EH (cell line): ENCODE measurements at regions not wholly inside any gene's neighbourhood (a gene's known extent, or its start where the extent isn't known, plus 50 kb on each side); places are given as distances from the start of the nearest gene placed in this dataset.
"Not testable (repeated sequence)": the region's sequence is repeated elsewhere in the genome, so short reads cannot be mapped to it uniquely, and the experiment has no call there.

ENCODE experiments used
- DNase-seq: peaks from one replicate; pipeline ENCODE4 v3.0.0-alpha.2; 2015; ENCODE audit warnings: low read depth

GRCh38 chr7:112982441-112983063 lies 104.1 kb downstream of the GPR85 start:
- DNase-seq: no peak

DNA sequence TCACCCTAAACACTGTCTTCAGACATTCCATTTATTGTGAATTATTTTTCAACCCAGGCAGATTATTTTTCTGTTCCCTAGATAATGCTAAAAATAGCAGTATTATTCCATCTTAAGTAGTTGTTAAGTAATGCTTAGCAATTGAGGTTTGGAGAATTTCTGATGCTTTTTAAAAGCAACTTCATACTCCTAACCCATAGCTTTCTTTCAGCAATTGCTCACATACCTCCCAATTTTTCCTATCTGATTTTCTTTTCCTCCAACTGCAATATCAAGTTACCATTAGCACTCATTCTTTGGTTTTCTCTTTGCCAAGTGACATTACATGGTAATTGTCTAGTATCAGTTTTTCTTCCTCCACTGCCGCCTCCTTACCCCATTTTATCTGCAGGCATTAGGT lies 104.7 kb downstream of the GPR85 start:
- DNase-seq: peak; percentile 45

GRCh38 chr7:112979055-112979454 lies 107.6 kb downstream of the GPR85 start:
- DNase-seq: not testable (repeated sequence)

DNA sequence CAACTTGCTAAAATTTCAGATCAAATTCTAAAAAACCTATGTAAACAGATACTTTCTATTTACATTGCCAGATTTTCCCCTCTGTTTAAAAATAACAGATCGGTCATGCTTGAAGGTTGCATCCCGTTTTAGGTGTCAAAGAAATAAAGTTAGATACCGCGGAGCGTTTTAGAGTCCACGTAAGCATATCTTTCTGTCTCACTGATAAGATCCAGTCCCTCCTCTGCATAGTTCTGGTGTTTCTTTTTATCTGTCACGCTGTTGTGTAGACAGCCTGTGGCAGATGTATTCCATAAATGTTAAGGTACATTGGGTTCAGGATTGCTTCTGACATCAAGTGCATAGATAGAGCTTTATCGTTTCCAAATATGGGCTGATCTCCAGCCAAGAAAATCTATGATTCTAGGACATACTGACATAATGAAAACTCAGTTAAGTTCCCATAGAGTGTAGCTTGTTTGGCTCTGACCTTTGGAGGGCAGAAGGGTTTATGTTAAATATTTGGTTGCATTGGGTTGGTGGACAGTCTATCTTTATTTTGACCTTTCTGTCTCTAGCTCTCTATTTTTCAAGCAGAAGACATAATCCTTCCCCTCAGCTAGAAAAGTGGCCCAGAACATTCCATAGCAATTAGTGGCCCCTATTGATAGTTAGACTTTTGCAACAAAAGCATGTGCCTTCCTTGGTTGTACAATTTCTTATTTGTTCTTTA lies 109.2 kb downstream of the GPR85 start:
- DNase-seq: not testable (repeated sequence)

DNA sequence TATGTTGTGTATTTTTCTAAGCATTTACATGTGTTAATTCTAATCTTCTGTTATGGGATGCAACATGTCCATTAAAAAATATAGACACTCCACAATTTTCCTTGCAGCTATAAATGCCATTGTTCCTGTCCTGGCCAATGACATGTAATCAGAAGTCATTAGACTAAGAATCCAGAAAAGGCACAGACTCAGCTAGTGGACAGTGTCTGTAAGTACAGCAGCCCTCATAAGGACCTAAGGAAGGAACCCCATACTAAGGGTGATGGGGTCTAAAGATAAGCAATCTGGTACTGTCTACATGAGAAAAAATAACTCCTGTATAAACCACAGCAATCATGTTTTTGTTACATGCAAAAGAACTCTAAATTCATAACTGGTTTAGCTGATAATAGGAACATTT lies 115.9 kb downstream of the GPR85 start:
- no peak for DNase-seq

- no peak for DNase-seq
Measured at GRCh38 chr7:112969946-112970345, 116.7 kb downstream of the GPR85 start.

DNA sequence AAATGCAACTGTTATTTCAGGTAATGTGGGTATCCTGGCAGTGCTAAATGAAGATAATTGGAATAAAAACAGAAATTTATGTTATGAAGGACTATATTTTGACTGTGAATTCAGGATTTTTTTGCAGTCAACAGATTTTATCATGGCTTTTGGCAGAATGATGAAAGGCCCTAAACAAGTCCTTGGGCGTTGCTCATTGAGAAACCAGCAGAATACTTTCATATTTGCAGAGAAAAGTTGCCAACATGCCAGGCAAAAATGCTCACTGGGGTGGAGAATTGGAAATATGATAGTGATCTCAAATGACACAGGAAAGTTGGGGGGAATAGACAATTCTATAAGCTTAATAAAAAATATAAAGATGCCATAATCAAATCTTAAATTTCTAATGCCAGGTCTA lies 121.1 kb downstream of the GPR85 start:
- DNase-seq: no peak

GRCh38 chr7:112963634-112964033 lies 123.0 kb downstream of the GPR85 start:
- DNase-seq: no peak

DNA sequence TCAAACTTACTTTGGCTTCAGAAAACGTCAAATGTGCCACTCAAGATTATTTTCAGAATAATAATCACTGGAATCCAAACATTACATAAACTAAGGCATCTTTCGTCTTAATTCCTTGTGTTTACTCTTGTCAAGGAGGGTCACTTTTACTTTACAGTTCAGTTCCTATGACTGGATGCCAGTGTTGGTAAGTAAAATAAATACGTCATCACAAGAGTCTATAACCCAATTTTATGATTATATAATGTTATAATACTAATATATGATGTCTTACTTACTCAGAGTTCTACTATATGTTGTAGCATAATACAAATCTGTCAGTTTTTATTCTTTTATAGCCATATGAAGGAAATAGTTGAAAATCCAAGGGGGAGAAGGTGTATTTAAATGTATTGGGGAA lies 123.8 kb downstream of the GPR85 start:
- DNase-seq: no peak

DNA sequence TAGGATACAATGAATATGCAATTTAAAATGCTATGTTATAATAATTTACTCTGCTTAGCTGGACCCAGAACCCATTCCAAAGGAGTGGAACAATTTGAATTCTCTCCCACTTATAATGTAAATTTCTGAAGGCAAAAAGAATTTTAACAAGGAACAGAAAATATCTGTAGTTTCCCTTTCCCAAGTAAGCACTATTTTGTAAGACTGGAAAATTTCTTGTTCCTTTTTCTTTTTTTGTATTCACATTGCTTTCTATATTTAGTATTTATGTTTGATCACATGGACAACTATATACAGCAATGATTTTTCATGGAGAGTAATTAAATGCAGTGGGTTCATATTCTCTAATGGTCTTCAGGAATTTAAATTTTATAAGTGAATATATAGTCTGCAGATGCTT lies 127.4 kb downstream of the GPR85 start:
- DNase-seq: no peak

GRCh38 chr7:112958775-112959174 lies 127.9 kb downstream of the GPR85 start:
- no peak for DNase-seq

DNA sequence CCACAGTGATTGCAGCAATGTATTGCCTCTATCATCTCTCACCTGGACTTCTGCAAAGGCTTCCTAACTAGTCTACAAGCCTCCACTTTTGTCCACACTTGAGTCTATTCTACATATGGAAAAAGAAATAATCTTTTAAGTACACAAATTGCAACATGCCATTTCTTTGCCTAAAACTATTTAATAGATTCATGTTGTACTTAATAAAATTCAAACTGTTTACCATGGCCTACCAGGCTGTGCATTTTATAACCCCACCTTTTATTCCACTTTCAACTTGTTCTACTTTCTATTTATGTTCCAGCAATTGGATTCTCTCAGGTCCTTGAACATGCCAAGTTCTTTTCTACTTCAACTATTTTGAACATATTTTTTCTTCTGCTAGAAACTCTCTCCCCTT lies 128.7 kb downstream of the GPR85 start:
- no peak for DNase-seq

DNA sequence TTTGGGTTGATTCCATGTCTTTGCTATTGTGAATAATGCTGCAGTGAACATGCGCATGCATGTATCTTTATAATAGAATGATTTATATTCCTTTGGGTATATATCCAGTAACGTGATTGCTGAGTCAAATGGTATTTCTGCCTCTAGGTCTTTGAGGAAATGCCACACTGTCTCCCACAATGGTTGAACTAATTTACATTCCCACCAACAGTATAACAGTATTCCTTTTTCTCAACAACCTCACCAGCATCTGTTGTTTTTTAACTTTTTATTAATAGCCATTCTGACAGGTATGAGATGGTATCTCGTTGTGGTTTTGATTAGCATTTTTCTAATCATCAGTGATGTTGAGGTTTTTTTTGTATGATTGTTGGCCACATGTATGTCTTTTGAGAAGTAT lies 133.6 kb downstream of the GPR85 start:
- DNase-seq: not testable (repeated sequence)

DNA sequence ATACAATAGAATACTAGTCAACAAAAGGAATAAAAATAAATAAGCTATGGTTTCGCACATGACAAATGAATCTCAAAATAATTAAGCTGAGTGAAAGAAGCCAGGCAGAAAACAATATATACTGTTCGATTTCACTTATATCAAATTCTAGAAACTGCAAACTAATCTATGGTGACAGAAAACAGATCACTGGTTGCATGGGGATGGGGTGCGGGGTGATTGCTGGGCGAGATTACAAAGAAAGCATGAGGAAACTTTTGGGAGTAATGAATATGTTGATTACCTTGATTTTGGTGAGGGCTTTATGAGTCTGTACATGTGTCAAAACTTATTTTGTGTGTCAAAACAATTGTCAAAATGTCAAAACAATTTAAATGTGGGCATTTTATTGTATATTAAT lies 135.6 kb downstream of the GPR85 start:
- DNase-seq: no peak

DNA sequence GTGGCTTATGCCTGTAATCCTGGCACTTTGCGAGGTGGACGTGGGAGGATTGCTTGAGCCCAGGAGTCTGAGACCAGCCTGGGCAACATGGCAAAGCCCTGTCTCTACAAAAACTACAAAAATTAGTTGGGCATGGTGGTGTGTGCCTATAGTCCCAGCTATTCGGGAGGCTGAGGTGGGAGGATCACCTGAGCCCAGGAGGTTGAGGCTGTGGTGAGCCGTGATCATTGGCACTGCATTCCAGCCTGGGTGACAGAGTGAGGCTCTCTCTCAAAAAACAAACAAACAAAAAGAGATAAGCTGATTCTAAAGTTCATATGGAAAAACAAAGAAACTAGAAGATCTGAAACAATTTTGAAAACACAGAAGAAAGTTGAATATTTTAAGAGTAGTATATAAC lies 136.9 kb downstream of the GPR85 start:
- not testable (repeated sequence) for DNase-seq

DNA sequence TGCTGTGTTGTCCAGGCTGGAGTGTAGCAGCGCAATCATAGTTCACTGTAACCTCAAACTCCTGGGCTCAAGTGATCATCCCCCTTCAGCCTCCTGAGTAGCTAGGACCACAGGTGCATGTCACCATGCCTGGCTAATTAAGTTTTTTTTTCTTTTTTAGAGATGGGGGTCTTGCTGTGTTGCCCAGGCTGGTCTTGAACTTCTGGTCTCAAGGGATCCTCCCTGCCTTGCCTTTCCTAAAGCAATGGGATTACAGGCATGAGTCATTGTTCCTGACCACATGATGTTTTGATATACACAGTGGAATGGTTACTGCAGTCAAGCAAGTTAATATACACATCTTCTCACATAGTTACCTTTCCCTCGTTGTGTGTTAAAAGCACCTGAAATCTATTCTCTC lies 140.3 kb downstream of the GPR85 start:
- DNase-seq: peak; percentile 11

DNA sequence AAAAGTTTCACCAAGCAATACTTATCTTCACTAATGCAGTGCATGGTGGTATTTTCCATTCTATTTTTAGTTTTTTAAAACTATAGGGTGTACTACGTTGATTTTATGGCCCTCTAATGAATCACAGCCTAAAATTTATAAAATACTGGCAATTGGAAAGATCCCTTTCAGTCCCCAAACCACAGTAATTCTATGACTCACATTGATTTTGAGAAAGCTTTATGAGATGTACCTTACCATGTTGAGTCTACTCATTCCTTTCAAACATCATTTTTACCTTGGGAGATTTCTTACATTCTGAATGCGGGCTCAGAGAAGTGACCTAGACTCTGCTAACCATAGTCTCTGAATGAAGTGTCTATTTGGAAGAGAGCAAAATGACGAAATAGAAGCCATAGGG lies 141.6 kb downstream of the GPR85 start:
- DNase-seq: peak; percentile 28

- no peak for DNase-seq
Measured at GRCh38 chr7:112942981-112943380, 143.6 kb downstream of the GPR85 start.

- not testable (repeated sequence) for DNase-seq
Measured at GRCh38 chr7:112942125-112942524, 144.5 kb downstream of the GPR85 start.

GRCh38 chr7:112940314-112940732 lies 146.3 kb downstream of the GPR85 start:
- DNase-seq: no peak

DNA sequence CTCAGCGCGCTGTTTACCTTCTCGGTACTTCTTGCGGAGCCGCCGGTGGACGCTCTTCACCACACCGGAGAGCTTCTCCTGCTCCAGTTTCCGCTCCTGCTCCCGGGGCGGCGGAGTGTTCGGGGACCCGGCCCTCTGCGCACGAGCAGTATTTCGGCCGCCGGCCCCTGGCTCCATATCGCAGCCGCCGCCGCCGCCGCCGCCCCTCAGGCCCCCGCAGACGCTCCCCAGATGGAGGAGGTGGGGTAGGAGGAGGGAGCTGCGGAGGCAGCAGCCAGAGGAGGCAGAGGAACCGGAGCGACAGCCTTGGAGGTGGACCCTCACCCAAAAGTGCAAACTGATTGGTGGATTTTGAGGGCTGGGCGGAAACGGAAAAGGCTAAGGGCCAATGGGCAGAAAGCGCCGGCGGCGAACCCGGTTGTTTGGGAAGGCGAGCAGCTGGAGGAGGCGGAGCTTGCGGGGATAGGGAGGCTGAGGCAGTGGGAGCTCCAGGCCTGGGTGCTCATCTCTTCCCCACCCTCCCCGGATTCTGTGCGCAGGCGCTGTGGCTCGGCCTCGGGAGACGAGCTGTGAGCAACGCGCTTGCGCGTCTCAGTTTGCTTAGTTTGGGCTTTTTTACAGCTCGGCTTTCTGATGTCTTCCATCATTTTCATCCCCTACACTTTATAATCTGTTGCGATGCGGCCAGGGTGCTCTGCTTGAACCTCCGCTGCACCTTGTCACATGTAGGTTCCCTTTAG lies 146.9 kb downstream of the GPR85 start:
- peak; percentile 100 for DNase-seq

DNA sequence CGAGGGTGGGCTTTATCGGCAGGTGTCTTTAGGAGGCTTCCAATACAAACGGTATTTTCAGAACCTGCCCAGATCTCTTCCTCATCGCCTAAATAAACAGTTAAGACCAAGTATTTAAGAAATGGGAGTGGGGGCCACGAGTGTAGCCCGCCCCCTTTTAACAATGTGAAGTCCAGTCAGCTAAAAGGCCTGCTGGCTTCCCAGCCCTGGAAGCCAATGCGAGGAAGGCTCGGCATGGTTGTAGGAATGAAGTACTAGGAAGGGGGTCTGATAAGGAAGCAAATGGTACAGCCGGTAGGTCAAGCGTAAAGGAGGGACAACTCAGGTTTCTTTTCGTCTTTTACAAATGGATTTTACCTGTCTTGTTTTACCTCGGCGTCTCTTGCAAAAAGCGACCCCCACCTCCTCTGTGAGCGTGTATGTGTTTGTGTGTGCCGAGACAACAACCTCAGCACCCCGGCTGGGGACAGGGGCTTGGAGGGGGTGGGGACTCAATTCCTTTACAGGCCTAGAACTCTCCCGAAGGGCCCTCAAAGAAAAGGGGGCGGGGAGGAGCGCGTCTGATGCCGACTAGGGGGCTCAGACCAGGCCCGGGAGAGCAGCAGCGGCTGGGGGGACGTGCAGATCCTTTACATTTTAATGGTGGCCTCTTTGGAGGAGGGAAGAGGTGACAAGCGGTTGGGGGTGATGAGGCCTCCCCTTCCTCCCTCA lies 147.6 kb downstream of the GPR85 start:
- peak; percentile 47 for DNase-seq
